LNCAP (cell line): ENCODE measurements at regions not wholly inside any gene's neighbourhood (a gene's known extent, or its start where the extent isn't known, plus 50 kb on each side); places are given as distances from the start of the nearest gene placed in this dataset.

ENCODE experiments used
- TF ChIP-seq, protein P1 (sequence below): fragments of 450-650 bp; IDR thresholded peaks from 2 replicates; pipeline ENCODE4 v1.5.1; 2017; ENCODE audit warnings: mild to moderate bottlenecking

DNA sequence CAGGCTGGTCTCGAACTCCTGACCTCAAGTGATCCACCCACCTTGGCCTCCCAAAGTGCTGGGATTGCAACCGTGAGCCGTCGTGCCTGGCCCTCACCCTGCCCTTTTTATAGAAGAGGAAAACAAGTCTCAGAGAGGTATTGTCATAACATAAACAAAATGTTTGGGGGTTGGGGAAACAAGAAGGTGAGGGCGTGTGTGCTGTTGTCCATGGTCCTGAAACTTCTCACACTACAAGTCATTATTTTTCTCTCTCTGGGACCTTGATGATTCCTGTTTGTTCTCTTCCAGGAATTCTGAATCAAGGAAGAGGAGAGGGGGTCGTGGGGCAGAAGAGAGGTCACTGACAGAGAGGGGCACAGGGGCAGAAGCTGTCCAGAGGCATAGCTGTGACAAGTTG lies 160.2 kb upstream of the LHX1 start:
- TF ChIP-seq, protein P1, sequence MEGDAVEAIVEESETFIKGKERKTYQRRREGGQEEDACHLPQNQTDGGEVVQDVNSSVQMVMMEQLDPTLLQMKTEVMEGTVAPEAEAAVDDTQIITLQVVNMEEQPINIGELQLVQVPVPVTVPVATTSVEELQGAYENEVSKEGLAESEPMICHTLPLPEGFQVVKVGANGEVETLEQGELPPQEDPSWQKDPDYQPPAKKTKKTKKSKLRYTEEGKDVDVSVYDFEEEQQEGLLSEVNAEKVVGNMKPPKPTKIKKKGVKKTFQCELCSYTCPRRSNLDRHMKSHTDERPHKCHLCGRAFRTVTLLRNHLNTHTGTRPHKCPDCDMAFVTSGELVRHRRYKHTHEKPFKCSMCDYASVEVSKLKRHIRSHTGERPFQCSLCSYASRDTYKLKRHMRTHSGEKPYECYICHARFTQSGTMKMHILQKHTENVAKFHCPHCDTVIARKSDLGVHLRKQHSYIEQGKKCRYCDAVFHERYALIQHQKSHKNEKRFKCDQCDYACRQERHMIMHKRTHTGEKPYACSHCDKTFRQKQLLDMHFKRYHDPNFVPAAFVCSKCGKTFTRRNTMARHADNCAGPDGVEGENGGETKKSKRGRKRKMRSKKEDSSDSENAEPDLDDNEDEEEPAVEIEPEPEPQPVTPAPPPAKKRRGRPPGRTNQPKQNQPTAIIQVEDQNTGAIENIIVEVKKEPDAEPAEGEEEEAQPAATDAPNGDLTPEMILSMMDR: no peak

DNA sequence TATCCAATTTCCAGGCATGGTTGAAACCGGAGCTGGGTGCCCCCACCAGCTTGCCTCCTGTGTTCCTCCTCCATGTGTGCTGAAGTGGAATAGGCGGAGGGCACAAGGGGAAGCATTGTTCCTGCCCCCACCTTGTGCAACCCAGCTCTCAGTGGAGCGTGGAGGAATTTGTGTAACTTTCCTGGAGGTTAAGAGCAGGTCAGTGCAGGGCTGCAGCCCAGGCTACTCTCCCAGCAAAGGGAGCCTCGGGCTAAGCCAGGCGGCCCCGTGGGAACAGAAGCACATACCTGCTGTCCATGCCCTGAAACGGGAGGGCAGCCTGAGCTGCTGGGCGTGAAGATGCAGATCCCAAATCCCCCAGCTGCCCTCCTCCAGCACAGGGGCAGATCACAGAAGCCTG lies 158.8 kb upstream of the LHX1 start:
- TF ChIP-seq, protein P1: no peak

DNA sequence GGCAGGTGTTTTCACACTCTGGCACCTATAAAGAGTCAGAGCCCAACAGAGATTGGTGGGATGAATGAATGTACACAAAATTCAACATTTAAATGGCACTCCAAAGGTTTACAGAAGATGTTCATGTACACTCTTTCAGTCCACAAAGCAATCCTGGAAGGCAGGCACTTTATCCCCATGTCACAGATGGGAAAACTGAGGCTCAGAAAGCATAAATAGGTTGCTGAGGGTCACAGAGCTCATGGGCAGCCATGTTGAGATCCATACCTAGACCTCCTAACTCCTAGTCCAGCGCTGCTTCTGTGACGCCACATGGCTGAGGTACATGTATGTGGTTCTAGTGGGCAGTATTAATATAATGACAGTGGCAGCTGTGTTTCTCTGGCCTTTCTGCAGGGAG lies 157.7 kb upstream of the LHX1 start:
- TF ChIP-seq, protein P1: no peak

DNA sequence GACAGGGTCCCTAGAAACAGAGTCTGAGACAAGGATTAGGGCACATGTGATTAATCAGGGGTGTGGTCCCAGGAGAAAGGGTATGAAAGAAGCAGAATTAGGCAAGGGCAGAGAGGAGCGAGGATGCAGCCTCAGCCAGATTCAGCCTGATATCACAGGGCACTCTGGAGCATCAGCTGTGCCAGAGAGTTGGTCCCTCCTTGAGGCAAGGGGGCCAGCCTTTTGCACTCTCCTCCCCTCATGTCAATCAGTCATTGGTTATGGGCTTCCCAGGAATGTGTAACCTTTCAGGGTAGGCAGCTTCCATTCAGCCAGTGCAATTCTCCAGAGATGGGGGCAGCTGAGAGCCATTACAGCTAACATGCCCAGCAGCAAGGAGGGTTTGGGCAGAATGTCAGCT lies 152.6 kb upstream of the LHX1 start:
- TF ChIP-seq, protein P1: no peak

DNA sequence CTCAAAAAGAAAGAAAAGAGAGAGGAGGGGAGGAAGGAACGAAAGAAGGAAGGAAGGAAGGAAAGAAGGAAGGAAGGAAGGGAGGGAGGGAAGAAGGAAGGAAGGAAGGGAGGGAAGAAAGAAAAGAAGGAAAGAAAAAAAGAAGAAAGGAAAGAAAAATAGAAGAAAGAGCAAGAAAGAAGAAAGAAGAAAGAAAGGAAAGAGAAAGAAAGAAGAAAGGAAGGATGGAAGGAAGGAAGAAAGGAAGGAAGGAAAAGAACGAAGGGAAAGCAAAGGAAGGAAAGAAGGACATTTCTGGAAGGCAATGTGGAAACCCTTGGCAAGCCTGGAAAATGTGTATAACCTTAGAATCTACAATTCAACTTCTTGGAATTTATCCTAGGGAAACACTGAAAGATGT lies 150.4 kb upstream of the LHX1 start:
- TF ChIP-seq, protein P1: no peak

DNA sequence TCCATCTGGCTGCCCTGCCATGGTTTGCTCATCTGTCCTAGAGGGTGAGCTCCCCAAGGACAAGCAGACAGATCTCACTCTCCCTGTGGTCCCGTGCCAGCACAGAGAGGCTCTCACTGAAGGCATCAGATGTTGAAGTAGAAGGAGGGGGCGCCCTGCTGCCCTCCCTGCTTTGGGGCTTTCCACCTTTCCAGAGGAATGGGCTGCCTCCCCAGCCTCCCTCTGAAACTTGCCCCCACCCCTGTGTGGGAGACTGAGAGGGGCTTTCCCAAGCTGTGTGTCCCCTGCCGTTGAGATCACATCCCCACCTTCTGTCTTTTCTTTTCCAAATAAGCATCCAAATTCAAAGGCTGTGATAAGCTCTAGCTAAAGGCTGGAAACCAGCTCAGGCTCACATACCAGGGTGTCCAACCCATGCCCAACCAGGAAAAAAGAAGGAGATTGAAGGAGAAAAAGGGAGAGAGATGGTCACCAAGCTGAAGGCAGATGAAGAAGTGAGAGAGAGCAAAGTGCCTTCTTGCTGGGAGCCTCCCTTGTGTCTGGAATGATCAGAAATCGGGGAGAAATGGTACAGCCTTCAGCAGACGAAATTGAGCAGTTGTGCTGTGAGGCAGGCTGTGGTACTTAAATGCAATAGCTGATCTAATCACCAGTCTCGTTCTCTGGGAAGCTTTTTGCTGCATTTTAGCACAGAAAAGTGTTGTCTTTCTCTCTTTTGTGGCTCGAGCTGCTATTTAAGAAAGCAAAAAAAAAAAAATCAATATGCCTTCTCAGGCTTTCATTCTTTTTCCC lies 145.9 kb upstream of the LHX1 start:
- TF ChIP-seq, protein P1: no peak

DNA sequence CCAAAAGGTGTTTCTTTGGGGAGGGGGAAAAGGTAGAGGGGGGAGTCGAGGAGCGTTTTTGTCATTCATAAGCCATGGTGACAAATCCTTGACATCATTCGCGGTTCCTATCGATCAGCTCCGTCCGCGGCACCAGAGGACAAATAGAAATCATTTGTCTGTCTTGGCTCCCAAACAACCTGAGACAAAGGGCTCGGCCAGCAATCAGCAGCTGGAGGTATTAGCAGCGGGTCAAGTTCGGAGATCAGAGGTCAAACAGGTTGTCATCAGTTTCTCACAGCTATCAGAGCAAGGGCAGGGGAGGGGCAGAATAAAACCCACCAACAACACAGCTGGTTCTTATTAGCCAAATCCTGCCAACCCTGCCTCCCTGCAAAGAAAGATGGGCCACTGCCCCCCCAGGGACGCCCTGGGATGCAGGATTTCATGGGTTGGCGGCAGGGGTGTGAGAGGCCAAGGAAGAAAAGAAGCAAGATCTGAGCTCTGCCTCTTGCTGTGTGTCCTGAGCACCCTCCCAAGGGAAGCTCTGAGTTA lies 145.3 kb upstream of the LHX1 start:
- TF ChIP-seq, protein P1: no peak
